ENCODE measurements at regions not wholly inside any gene's neighbourhood (a gene's known extent, or its start where the extent isn't known, plus 50 kb on each side); places are given as distances from the start of the nearest gene placed in this dataset.
"Not testable (repeated sequence)": the region's sequence is repeated elsewhere in the genome, so short reads cannot be mapped to it uniquely, and the experiment has no call there.

- intact Hi-C loops (cut with DNase I; ENCODE audit: low total_unique reads), result no loop called here
- peak in 1 of 2 donors; percentile 13 for DNase-seq
- no peak overlapping the region for H3K27ac ChIP-seq
- no peaks in the 10 kb centered on the region for H3K36me3 ChIP-seq
- H3K4me1 ChIP-seq, result peaks cover 0 to 7% (median 0%) of the 10 kb centered on the region in 4 donors
- no peak overlapping the region for H3K4me3 ChIP-seq
- H3K9me3 ChIP-seq, result no peaks in the 10 kb centered on the region
- H3K27me3 ChIP-seq, result no peaks in the 10 kb centered on the region
- TF ChIP-seq POLR2A (IDR thresholded peaks at IDR 0.05), result no peak
- no peak for TF ChIP-seq POLR2AphosphoS5 (IDR thresholded peaks at IDR 0.05)
- no peak for TF ChIP-seq CTCF (IDR thresholded peaks at IDR 0.05)
- TF ChIP-seq EP300 (IDR thresholded peaks at IDR 0.05), result no peak
- 73 to 80% (median 77%) methylated on average over 3 of the region's 3 CpGs for WGBS, 5 donors
Measured at GRCh38 chr2:175786471-175787124, 215.5 kb downstream of the LNPK start.

GRCh38 chr2:175777337-175777736, 224.7 kb downstream of the LNPK start:
- H3K27ac ChIP-seq; H3K4me3 ChIP-seq; H3K36me3 ChIP-seq; H3K9me3 ChIP-seq; H3K27me3 ChIP-seq; H3K4me1 ChIP-seq; DNase-seq; intact Hi-C loops (cut with DNase I; ENCODE audit: low total_unique reads): not testable (repeated sequence)
- 43 to 68% (median 61%) methylated on average over 2 of the region's 2 CpGs for WGBS, 5 donors

GRCh38 chr2:175769200-175769599, 232.9 kb downstream of the LNPK start:
- Histone ChIP-seq H3K4me1 (no peaks in the 10 kb centered on the region), H3K4me3 (no peak overlapping the region), H3K36me3 (no peaks in the 10 kb centered on the region), H3K27ac (no peak overlapping the region), H3K27me3 (no peaks in the 10 kb centered on the region), H3K9me3 (no peaks in the 10 kb centered on the region)
- TF ChIP-seq EP300 (IDR thresholded peaks at IDR 0.05) (no peak), CTCF (IDR thresholded peaks at IDR 0.05) (no peak), POLR2AphosphoS5 (IDR thresholded peaks at IDR 0.05) (no peak)
- DNase-seq, result no peak
- WGBS, 5 donors, result 54 to 65% (median 61%) methylated on average over 1 of the region's 1 CpG
- intact Hi-C loops (cut with DNase I; ENCODE audit: low total_unique reads), result no loop called here

GRCh38 chr2:175766880-175767279, 235.2 kb downstream of the LNPK start:
- 35 to 48% (median 44%) methylated on average over 3 of the region's 3 CpGs for WGBS, 5 donors
- H3K27me3 ChIP-seq, result no peaks in the 10 kb centered on the region
- DNase-seq, result no peak
- H3K4me3 ChIP-seq, result no peak overlapping the region
- no peaks in the 10 kb centered on the region for H3K36me3 ChIP-seq
- intact Hi-C loops (cut with DNase I; ENCODE audit: low total_unique reads), result no loop called here
- H3K9me3 ChIP-seq, result no peaks in the 10 kb centered on the region
- TF ChIP-seq POLR2AphosphoS5 (IDR thresholded peaks at IDR 0.05), result no peak
- TF ChIP-seq POLR2A (IDR thresholded peaks at IDR 0.05), result no peak
- no peak for TF ChIP-seq EP300 (IDR thresholded peaks at IDR 0.05)
- TF ChIP-seq CTCF (IDR thresholded peaks at IDR 0.05), result no peak
- H3K4me1 ChIP-seq, result no peaks in the 10 kb centered on the region
- no peak overlapping the region for H3K27ac ChIP-seq

- DNase-seq, result no peak
Measured at GRCh38 chr2:175755656-175756386, 246.2 kb downstream of the LNPK start.

More at GRCh38 chr2:175755656-175756386, 246.2 kb downstream of the LNPK start:
- H3K4me1 ChIP-seq, result no peaks in the 10 kb centered on the region
- no peaks in the 10 kb centered on the region for H3K36me3 ChIP-seq
- H3K27me3 ChIP-seq, result no peaks in the 10 kb centered on the region
- intact Hi-C loops (cut with DNase I; ENCODE audit: low total_unique reads), result no loop called here
- peaks cover 0 to 5% (median 0%) of the 10 kb centered on the region in 4 donors for H3K9me3 ChIP-seq
- H3K27ac ChIP-seq, result no peak overlapping the region
- 46 to 70% (median 57%) methylated on average over 4 of the region's 4 CpGs for WGBS, 5 donors
- no peak overlapping the region for H3K4me3 ChIP-seq
- TF ChIP-seq EP300 (IDR thresholded peaks at IDR 0.05) (no peak), POLR2A (IDR thresholded peaks at IDR 0.05) (no peak), CTCF (IDR thresholded peaks at IDR 0.05) (no peak), POLR2AphosphoS5 (IDR thresholded peaks at IDR 0.05) (no peak)
